SK-N-DZ (cell line): ENCODE measurements at regions not wholly inside any gene's neighbourhood (a gene's known extent, or its start where the extent isn't known, plus 50 kb on each side); places are given as distances from the start of the nearest gene placed in this dataset.

Experiments used
- DNase-seq: peaks from one replicate; pipeline ENCODE4 v3.0.0-alpha.2; 2015; ENCODE audit warnings: low spot score

DNA sequence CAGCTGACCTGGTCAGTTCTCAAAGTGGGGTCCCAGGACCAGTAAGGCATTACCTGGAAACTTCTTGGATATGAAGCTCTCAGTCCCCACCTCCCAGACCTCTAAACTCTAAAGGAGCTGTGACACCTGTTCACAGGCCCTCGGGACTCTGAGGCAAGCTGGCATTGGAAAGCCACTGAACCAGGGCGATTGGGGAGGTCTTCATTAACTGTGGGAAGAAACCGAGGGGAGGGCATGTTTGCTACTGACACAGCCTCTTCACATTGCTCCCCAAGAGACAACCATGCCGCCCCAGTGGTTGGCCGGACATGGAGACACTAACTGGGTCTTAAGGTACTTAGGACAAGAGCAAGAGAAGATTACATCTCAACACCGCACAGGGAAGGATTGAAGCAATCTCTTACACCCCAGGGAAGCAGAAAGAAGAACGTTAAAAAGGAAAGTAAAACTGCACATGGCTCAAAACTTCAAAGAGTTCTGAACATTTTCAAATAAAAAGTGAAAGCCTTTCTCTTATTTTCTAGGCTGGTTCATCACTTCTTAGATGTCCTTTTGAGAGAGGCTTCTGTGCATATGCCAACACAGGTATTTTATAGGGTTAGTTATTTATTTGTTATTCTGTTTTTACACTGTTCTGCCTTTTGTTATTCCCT, 210.0 kb upstream of the CST7 start:
- no peak for DNase-seq

- DNase-seq, result no peak
These were observed 209.3 kb upstream of the CST7 start for GRCh38 chr20:24739746-24740145.

DNA sequence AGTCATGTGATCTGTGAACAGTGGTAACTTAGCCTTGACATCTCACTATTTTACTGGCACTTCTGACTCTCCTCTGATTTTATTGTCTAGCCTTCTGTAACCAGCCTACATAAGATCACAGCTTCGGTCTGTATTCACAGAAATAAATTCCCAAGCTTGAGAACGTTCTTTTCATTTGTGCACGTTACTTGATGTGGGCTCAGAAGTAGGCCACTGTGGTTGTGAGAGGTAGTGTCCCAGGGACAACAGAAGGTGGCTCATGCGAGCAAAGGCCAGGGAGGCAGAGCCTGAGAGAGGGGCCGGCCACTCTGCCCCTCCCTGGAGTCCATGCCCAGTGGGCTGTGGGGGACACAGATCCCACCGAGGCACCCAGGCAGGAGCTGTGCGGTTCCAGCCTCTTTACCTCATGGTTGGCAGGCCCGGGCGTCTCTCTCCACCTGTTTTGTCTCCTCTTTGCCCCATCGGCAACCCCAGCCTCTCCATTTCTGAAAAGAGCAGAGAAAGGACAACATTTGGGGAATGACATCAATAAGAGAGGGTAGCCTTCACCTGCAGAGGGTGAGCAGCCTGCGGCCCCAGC, 207.5 kb upstream of the CST7 start:
- no peak for DNase-seq

DNA sequence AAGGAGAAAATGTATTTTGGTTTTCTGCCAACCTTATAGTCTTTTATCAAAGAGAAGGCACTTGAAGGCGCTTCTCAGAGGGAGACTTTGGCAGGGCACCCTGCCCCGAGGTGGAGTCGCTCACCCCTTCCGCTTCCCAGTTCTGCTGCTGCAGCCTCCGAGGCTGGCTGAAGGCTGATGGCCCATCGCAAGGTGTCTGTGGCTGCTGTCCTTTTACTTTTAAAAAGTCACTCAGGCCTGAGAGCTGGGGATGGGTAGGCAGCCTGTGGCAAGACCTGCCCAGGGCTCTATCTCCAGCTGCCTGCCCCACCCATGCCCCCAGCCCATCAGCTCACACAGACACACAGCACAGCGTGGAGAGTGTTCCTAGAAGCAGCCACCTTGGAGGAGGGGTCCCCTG, 206.6 kb upstream of the CST7 start:
- no peak for DNase-seq

DNA sequence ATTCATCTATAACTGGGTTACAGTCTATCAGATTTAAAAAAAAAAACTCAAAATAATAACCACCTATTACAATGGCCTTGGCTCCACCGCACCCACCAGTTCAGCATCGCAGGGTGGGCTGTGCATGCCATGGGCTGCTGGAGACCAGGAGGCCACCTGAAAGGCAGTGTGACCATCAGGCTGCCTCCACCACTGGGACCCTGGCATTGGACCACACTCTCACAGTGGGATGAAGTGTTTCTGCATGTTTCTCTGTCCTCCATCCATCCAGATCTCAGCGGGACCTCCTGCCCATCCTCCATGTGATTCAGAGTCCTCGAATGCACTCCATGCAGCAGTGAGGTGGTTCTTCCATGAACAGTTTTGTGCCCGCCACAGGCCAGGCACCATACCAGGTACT, 206.1 kb upstream of the CST7 start:
- no peak for DNase-seq

DNA sequence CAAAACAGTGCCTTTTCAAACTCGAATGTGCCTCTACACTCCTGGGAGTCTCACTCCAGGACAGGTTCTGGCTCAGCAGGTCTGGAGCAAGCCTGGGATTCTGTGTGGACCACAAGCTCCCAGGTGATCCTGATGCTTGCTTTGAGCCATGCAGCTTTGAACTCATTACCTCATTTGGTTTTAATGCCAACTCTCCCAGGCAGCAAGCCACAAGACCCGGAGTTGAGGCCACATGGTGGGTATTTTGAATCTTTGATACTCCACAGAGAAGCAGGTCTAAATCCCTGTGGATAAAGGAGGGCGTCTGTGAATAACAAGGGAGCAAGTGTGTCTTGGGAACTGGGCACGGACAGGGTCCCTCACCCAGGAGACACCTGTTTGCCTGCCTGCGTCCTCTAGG, 205.4 kb upstream of the CST7 start:
- DNase-seq, result no peak

- no peak for DNase-seq
These were observed 204.3 kb upstream of the CST7 start for GRCh38 chr20:24744747-24745146.

DNA sequence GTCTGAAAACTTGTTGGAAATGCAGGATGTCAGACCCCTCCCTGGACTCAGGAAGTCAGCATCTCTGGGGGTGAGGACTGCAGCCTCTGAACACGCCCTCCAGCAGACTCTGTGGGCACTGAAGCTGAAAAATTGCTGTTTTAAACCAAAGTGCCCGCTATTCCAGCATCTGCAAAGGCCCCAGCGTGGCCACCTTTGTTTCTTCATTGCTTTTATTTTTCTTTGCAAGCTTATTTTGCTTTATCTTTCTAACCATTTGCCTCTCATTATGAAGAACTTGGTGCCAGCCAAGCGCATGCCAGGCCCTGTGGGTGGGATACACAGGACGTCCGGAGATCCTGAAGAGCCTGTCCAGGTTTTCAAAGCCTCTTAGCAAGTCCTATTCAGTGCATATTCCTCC, 203.9 kb upstream of the CST7 start:
- DNase-seq, result no peak

- DNase-seq, result peak; percentile 70
These were observed 203.3 kb upstream of the CST7 start for GRCh38 chr20:24745617-24746350.

DNA sequence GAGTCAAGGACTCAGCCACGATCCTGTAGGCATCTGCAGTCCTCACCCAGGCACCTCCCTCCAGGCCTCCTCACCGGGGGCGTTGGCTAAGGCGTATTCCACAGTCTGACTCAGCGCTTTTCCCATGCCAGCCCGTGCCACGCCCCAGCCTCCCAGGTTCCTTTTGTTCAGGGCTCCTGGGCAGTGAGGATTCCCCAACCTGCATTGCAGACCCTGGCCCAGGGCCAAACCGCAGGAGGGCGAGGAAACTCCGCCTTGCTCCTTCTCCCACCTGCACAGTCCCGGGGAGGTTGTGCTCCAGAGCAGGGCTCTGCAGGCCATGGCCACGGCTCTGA, 202.8 kb upstream of the CST7 start:
- no peak for DNase-seq

- peak; percentile 79 for DNase-seq
These were observed 201.9 kb upstream of the CST7 start for GRCh38 chr20:24747010-24747712.

- no peak for DNase-seq
These were observed 201.0 kb upstream of the CST7 start for GRCh38 chr20:24747881-24748595.

GRCh38 chr20:24751551-24751950, 197.5 kb upstream of the CST7 start:
- DNase-seq, result no peak

- DNase-seq, result no peak
These were observed 196.5 kb upstream of the CST7 start for GRCh38 chr20:24752612-24753011.

GRCh38 chr20:24753130-24753529, 195.9 kb upstream of the CST7 start:
- DNase-seq, result no peak

DNA sequence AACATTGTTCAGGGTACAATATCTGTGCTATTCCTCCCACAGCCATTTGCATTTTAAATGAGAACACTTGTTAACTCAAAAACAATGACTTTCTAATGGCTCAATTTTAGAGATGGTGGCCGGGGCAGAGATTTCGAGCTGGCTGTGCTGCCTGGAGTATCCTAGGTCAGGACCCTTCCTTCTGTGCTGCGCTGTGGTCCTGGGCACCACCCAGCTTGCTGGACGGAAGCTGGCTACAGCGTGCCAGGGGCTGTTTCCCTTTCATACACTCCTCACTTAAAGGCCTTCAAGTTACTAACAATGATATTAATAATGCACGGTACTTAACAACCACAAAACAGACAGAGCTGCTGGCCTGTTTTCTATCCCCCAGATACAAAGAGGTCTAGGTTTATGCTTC, 194.4 kb upstream of the CST7 start:
- DNase-seq, result no peak

DNA sequence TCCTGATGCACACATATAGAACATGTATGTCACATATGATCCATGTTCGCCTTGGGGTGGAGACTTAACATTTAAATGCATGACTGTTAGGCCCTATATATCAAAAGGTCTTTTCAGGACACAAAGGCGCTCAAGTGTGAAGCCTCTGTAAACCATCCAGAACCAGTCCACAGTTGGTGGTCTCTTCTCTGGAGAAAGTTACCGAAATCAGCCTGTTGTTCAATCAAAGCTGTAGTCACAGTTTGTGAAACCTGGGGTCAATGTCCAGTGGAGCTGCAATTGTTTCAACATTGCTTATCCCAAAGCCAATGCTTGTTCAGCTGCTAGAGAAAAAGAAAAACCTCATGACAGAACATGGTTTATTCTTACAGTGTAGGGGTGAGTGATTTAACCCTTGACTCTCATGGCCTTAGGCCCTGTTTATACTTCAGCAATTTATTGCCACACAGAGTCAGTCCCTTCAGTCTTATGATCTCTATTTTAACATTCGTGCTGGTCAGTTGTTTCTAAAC, 193.6 kb upstream of the CST7 start:
- DNase-seq, result no peak

DNA sequence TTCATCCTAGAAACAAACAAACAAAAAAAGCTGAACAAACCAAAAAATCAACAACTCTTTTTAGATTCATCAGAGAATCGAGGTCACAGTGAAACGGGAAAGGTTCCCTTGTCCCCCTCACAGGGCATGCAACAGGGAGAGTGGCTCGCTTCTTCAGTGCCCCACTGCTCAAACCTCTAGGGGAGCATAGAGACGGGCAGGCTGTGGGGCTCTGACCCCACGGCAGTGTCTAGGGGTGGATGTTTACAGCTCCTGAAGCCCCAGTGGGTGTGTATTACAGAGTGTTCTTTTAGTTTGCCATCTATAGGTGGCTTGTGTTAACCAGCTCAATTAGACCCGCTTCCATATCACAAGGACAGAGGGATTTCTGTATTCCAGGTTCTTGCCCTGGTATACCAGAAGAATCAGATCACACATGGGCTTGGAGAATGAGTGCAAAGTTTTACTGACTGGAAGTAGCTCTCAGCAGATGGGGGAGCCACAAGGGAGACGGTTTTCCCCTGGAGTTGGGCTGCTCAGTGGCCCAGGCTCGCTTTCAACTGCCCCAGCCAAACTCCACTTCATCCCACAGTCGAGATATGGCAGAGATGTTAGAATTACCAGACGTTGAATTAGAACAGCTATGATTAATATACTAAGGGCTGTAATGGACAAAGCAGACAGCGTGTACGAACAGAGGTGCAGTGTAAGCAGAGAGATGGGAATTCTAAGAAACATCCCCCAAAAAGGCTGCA, 192.6 kb upstream of the CST7 start:
- no peak for DNase-seq

DNA sequence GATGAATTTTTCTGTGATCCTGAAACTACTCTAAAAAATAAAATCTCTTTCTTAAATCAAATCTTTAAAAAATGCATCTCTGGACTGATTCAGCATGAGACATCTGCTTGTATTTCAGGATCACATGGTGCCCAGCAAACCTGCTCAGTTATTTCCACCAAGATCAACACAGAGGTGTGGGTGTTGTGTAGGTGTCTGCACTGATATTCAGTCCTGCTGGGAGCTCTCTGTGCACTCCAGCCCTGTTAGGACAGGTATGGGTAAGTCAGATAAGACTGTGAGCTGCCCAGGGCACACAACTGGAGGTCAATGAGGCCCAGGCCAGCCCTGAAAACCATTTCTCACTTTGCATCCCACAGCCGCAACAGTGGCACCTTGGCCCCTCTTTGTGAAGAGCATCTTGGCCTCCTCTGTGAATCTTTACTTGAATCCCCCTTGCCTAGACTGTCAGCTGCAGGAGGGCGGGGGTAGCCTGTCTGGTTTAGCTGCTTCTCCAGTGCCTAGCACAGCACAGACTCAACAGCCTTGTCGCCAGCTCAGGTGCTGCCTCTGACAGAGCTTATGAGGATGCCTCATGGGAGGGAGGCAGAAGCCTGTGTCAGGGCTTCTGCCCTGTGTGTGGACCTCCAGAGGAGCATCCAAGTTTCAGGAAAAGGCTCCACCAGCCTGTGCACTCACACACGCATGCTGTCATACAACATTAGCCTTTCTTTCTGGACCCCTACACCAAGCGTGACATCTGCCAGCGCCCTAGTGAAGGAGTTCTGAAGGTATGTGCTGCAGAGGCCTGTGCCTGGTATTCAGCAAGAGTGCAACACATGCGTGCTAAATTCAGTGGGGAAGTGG, 187.6 kb upstream of the CST7 start:
- no peak for DNase-seq

- DNase-seq, result no peak
These were observed 186.7 kb upstream of the CST7 start for GRCh38 chr20:24762371-24762770.
